Ovary (tissue), 3 donors: ENCODE measurements at regions not wholly inside any gene's neighbourhood (a gene's known extent, or its start where the extent isn't known, plus 50 kb on each side); places are given as distances from the start of the nearest gene placed in this dataset.

ENCODE experiments used
- POLR2A ChIP-seq: fragments of 450-650 bp; IDR thresholded peaks from one replicate; pipeline ENCODE4 v1.6.1; 2017; ENCODE audit warnings: antibody characterized with exemption, mild to moderate bottlenecking, moderate library complexity
- TF ChIP-seq, protein P1 (sequence below), 3 donors: fragments of 450-650 bp in 2 of 3; fragments of 200-600 bp in 1 of 3; IDR thresholded peaks; one replicate each; pipeline versions ENCODE4 v1.5.1 to v1.8.0; 2016 to 2022; ENCODE audit warnings: antibody characterized with exemption in 3 of 3, mild to moderate bottlenecking in 1 of 3
- donor health status: DM: no; HTN: no; CAD: no.

DNA sequence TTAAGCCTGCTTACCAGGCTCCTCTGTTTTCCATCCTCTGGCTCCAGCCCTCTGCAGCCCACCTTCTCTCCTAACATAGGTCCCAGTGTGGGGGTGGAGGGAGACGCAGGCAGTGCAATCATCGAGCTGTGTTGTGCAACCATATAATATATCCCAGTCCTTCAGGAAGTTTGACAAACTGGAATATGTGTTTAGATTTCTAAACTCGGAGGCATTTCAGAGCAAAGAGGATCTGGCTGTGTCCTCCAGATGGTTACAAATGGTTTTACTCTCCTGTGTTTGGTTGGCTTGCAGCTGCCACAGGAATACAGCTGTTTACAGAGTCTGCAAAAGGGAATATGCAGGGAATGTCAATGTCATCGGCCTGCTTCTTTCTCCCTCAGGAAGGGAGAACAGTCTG is 195.3 kb upstream of the LNX1 start:
- TF ChIP-seq, protein P1, sequence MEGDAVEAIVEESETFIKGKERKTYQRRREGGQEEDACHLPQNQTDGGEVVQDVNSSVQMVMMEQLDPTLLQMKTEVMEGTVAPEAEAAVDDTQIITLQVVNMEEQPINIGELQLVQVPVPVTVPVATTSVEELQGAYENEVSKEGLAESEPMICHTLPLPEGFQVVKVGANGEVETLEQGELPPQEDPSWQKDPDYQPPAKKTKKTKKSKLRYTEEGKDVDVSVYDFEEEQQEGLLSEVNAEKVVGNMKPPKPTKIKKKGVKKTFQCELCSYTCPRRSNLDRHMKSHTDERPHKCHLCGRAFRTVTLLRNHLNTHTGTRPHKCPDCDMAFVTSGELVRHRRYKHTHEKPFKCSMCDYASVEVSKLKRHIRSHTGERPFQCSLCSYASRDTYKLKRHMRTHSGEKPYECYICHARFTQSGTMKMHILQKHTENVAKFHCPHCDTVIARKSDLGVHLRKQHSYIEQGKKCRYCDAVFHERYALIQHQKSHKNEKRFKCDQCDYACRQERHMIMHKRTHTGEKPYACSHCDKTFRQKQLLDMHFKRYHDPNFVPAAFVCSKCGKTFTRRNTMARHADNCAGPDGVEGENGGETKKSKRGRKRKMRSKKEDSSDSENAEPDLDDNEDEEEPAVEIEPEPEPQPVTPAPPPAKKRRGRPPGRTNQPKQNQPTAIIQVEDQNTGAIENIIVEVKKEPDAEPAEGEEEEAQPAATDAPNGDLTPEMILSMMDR (IDR thresholded peaks at IDR 0.05): no peak
- no peak for TF ChIP-seq POLR2A
